KBM-7 (cell line): ENCODE measurements at regions not wholly inside any gene's neighbourhood (a gene's known extent, or its start where the extent isn't known, plus 50 kb on each side); places are given as distances from the start of the nearest gene placed in this dataset.

ENCODE experiments used
- DNase-seq: peaks from one replicate; pipeline ENCODE4 v3.0.0-alpha.2; 2015
- in situ Hi-C: fragments of 300-500 bp; cut with MboI; formaldehyde crosslinking; loops from 2 replicates; pipeline ENCODE4 v1.14.3; 2020; ENCODE audit warnings: low sequenced_read_pairs, low pct_unique_long_range_greater_than_20kb, mixed read lengths

GRCh38 chr12:130253866-130254265, 83.8 kb upstream of the PIWIL1 start:
- no peak for DNase-seq
- in situ Hi-C loops, result no loop called here

- in situ Hi-C loops, result no loop called here
- no peak for DNase-seq
Observed at GRCh38 chr12:130254461-130255276, 83.0 kb upstream of the PIWIL1 start.

- in situ Hi-C loops, result no loop called here
Observed at GRCh38 chr12:130258863-130259262, 78.8 kb upstream of the PIWIL1 start.

GRCh38 chr12:130263025-130263424, 74.7 kb upstream of the PIWIL1 start:
- in situ Hi-C loops, result no loop called here
- no peak for DNase-seq

More at GRCh38 chr12:130258863-130259262, 78.8 kb upstream of the PIWIL1 start:
- DNase-seq, result no peak

GRCh38 chr12:130263996-130264395, 73.7 kb upstream of the PIWIL1 start:
- in situ Hi-C loops, result no loop called here
- DNase-seq, result no peak

- in situ Hi-C loops, result no loop called here
Observed at GRCh38 chr12:130266751-130267150, 70.9 kb upstream of the PIWIL1 start.

GRCh38 chr12:130280231-130280630, 57.5 kb upstream of the PIWIL1 start:
- in situ Hi-C loops, result no loop called here
- DNase-seq, result no peak

More at GRCh38 chr12:130266751-130267150, 70.9 kb upstream of the PIWIL1 start:
- DNase-seq, result peak; percentile 2

GRCh38 chr12:130280742-130281141, 56.9 kb upstream of the PIWIL1 start:
- in situ Hi-C loops, result no loop called here
- no peak for DNase-seq

GRCh38 chr12:130281153-130281799, 56.4 kb upstream of the PIWIL1 start:
- in situ Hi-C loops, result no loop called here
- no peak for DNase-seq

- no peak for DNase-seq
- in situ Hi-C loops, result no loop called here
Observed at GRCh38 chr12:130286041-130286440, 51.6 kb upstream of the PIWIL1 start.

- DNase-seq, result no peak
- in situ Hi-C loops, result no loop called here
Observed at GRCh38 chr12:130286741-130287440, 50.8 kb upstream of the PIWIL1 start.
